ENCODE measurements at regions not wholly inside any gene's neighbourhood (a gene's known extent, or its start where the extent isn't known, plus 50 kb on each side); places are given as distances from the start of the nearest gene placed in this dataset.

GRCh38 chr15:97248376-97248775 is 712.1 kb upstream of the ARRDC4 start:
- peaks cover 6% of the 10 kb centered on the region; the same call in 1 of the 2 replicates for H3K9me3 ChIP-seq (ENCODE audit: low read length)
- no peak overlapping the region for H3K4me2 ChIP-seq (ENCODE audit: low read depth, low read length)
- H3K4me1 ChIP-seq (ENCODE audit: insufficient read depth, low read length), result no peaks in the 10 kb centered on the region
- no peak for DNase-seq (ENCODE audit: low spot score)
- no peak overlapping the region for H2AFZ ChIP-seq (ENCODE audit: low read length)
- POLR2A ChIA-PET, result no interaction called here
- no TSS peak for BruUV-seq (replicated peaks)
- CTCF ChIA-PET (ENCODE audit: low intra/inter-chr PET ratio, low total read pairs), result no interaction called here
- H3K79me2 ChIP-seq (ENCODE audit: insufficient read depth, low read length), result no peaks in the 10 kb centered on the region
- no peaks in the 10 kb centered on the region for H4K20me1 ChIP-seq (ENCODE audit: insufficient read depth, low read length)
- H3K27me3 ChIP-seq (ENCODE audit: control insufficient read depth in 1 of 2, insufficient read depth in 2 of 2, low read length in 2 of 2), result no peaks in the 10 kb centered on the region; a peak in 1 of 5 replicates
- intact Hi-C loops (cut with micrococcal nuclease; ENCODE audit: unreplicated experiment), result no loop called here
- WGBS (ENCODE audit: low lambda C conversion rate), result 0% methylated on average over 1 of the region's 1 CpG
- H3K4me3 ChIP-seq (replicated peaks in 1 of 3; ENCODE audit: insufficient read depth in 1 of 3, low read depth in 2 of 3, low read length in 3 of 3), result no peak overlapping the region
- no peaks in the 10 kb centered on the region for H3K36me3 ChIP-seq (replicated peaks in 1 of 2; ENCODE audit: control insufficient read depth in 1 of 2, insufficient read depth in 2 of 2, low read length in 2 of 2)
- no peak for ATAC-seq
- no peak for FAIRE-seq
- no peak overlapping the region for H3K27ac ChIP-seq (ENCODE audit: extremely low read length, insufficient read depth, low read length)
- H3K9ac ChIP-seq (ENCODE audit: insufficient read depth, low read depth, low read length), result no peak overlapping the region
- in situ Hi-C loops (cut with HindIII; ENCODE audit: extremely low pct_ligation_motif_present, low pct_unique_long_range_greater_than_20kb), result loop anchor here (25.0 kb wide), 1 partner anchor 911 kb away; the partner anchor contains the start of gene NR2F2
- TF ChIP-seq ZSCAN25 (CRISPR knock-in tag; IDR thresholded peaks at IDR 0.05), result no peak
- no peak for TF ChIP-seq REXO4 (CRISPR knock-in tag; IDR thresholded peaks at IDR 0.05; ENCODE audit: borderline replicate concordance)
- no peak for TF ChIP-seq IKZF4 (CRISPR knock-in tag; IDR thresholded peaks at IDR 0.05; ENCODE audit: borderline replicate concordance, low read depth, not compliant biosample characterization)
- no peak for TF ChIP-seq ZNF496 (CRISPR knock-in tag; IDR thresholded peaks at IDR 0.05; ENCODE audit: insufficient replicate concordance)
- TF ChIP-seq HNF4G (IDR thresholded peaks at IDR 0.05; ENCODE audit: borderline replicate concordance, low read depth, low read length), result no peak
- TF ChIP-seq HNF4G (CRISPR knock-in tag; IDR thresholded peaks at IDR 0.05; ENCODE audit: borderline replicate concordance, low read depth), result no peak
- TF ChIP-seq KDM1A (CRISPR knock-in tag; IDR thresholded peaks at IDR 0.05), result no peak
- no peak for TF ChIP-seq REST (IDR thresholded peaks at IDR 0.05; ENCODE audit: borderline replicate concordance in 1 of 2, low read depth in 1 of 2, low read length in 2 of 2)
- TF ChIP-seq ZNF318 (CRISPR knock-in tag; IDR thresholded peaks at IDR 0.05), result no peak
- TF ChIP-seq ZNF180 (CRISPR knock-in tag; IDR thresholded peaks at IDR 0.05; ENCODE audit: borderline replicate concordance, low read depth), result no peak
- no peak for TF ChIP-seq ZNF138 (CRISPR knock-in tag; IDR thresholded peaks at IDR 0.05; ENCODE audit: low read depth)

Measured in HepG2 (cell line).